Stimulated activated CD4-positive, alpha-beta T cell treated with anti-CD3 and anti-CD28 coated beads, Interleukin-4, amount 100 ng/mL, for 48 hours (primary cell): ENCODE measurements at regions not wholly inside any gene's neighbourhood (a gene's known extent, or its start where the extent isn't known, plus 50 kb on each side); places are given as distances from the start of the nearest gene placed in this dataset.

Source experiments
- DNase-seq, 2 donors: peaks; one replicate each; pipeline ENCODE4 v3.0.0-alpha.2; 2020; ENCODE audit warnings: low read depth in 2 of 2

DNA sequence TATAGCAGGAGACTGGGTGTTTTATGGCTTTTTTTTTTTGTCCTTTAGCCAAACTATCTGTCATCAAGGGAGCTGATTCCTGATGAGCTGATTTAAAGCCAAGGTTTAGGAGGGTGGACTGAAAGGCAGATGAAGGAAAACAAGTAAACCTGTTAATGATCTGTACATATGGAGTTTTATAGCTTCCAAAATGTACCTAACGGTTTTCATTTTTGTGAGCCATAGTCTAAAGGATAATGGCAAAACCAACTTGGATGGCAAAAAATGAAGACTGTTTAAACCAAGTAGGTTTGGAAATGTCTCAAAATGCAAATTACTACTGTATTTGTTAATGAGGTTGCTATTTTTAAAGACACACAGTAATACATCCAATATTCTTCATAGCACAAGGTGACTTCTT is 281.5 kb downstream of the YTHDC2 start:
- DNase-seq, result no peak

- no peak for DNase-seq
Measured at GRCh38 chr5:113800686-113801085, 287.2 kb downstream of the YTHDC2 start.

GRCh38 chr5:113804264-113804663 is 290.8 kb downstream of the YTHDC2 start:
- DNase-seq, result no peak

DNA sequence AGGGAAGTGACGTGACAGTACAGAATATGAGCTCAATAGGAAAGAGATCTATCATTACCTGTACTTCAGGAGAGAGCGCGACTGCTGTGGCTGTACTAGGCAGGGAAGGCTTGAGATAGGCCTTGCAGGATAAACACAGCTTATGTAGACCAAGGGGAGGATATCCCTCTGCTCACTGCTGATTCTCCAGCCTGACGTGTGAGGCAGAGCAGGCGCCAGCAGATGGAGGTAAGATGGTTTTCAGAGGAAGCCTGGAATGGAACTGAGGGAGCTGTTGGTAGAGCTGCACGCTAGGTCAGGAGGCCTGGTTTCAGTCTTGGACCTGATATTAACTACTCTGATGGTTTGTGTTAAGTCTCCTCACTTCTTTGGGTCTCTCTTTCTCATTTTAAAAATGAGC is 291.4 kb downstream of the YTHDC2 start:
- DNase-seq, result no peak

GRCh38 chr5:113806250-113806649 is 292.8 kb downstream of the YTHDC2 start:
- no peak for DNase-seq

- no peak for DNase-seq
Measured at GRCh38 chr5:113806904-113807303, 293.4 kb downstream of the YTHDC2 start.

DNA sequence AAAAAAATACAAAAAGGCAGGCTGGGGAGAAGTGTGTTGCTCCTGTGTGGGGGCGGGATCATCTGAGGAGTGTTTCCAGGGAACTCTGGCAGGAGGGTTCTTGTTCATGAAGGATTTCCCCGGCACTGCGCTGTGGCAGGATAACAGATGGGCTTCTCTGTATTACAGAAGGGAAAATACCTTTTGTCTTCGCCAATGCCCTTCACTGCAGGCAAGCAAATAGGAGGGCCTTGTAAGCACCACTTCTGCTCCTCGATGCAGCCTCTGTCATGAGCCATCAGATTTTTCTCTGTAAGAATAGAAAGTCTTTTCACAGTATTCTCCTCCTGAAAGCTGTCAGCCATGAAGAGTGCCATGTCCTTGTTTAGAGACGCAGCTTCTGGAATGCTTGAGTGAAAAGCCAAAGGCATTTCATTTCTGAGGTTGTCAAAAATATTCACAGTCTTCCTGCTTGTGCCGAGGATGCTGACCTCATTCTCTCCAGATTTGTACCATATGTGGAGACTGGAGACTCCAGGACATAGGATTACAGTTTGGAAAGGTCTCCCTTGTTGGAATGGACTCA is 294.0 kb downstream of the YTHDC2 start:
- no peak for DNase-seq

DNA sequence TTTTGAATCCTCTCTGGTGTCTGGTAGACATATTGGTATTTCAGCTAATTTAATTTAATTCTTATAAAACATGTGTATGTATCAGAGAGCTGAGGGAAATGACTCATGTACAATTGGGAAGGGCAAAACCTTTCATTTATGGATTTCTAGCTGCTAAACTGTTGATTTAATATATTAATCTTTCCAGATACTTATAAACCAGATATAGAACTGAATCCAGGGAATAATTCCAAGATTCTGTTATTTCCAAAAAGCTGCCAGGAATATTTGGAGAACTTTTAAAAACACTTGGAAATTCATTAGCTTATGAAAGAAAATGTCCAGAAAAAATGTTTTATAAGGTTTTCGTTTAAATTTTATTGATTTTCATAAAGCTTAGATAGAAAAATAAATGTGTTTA is 295.5 kb downstream of the YTHDC2 start:
- no peak for DNase-seq

DNA sequence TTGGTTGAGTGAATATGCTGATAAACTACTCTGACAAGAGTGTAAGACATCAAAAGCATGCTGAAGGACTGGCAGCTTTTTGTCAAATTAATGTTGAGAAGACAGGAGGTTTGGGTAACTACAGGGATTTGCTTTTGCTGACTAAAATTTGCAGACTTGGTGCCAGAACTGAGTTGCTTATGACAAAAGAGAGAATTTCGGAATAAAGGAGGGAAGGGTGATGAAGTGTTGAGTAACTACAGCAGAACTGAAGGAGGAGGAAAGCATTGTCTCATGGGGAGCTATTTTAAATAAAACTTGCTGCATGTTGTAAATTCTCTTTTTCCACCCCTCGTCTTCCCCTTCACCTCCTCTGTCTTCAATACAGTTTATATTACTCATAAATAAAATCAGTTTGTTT is 296.1 kb downstream of the YTHDC2 start:
- DNase-seq, result no peak

DNA sequence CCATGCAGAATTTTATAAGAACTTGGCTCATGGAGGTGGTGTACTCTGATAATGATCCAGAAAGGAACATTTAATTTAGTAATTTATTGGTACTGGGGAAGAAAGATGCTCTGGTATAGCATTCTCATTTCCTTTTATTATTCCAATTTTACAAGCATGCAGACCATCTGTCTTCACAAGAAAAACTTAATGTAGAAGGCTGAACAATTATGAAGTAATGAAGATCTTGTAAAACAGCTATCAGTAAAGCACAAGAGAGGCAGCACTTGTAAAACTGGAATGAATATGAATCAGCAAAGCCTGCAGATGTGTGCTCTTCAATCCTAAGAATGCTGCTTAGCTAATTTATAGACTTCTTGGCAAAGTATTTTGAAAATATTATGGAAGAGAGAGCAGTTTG is 300.0 kb downstream of the YTHDC2 start:
- DNase-seq, result no peak

GRCh38 chr5:113817683-113818082 is 304.2 kb downstream of the YTHDC2 start:
- no peak for DNase-seq

GRCh38 chr5:113823696-113824095 is 310.2 kb downstream of the YTHDC2 start:
- DNase-seq, result no peak

DNA sequence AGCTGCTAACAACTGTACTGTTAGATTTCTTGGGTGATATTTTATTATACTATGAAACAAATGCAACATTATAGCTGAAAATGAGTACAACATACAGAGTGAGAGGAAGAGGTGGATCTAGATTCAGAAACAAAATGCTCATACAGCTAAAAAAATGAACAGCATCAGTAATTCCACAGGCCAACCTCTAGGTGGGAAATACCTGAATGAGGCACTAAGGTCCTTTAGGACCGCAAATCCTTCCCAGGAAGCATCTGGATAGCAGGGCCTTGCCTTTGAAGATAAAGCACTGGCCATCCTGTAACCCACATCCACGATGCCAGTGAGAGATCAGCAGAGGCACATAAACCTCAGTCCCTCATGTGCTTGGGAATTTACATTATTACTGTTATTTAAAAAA is 310.8 kb downstream of the YTHDC2 start:
- no peak for DNase-seq

DNA sequence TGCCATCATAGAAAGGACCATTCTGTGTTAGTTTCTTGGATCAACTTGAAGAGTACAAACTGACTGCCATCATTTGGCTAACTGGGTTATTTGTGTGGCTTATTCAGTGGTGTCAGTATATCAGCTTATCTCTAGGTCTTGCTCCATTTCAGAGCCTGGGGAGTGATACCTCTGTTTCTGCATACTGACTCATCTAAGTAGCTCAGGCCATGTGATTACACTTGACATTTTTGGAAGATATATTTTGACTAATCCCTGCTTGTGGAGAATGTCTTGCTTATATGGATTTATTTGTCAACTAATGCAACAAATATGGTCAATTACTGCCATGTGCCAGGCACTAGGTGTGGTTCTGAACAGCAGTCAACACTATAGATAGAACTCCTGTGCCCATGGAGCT is 311.7 kb downstream of the YTHDC2 start:
- no peak for DNase-seq

DNA sequence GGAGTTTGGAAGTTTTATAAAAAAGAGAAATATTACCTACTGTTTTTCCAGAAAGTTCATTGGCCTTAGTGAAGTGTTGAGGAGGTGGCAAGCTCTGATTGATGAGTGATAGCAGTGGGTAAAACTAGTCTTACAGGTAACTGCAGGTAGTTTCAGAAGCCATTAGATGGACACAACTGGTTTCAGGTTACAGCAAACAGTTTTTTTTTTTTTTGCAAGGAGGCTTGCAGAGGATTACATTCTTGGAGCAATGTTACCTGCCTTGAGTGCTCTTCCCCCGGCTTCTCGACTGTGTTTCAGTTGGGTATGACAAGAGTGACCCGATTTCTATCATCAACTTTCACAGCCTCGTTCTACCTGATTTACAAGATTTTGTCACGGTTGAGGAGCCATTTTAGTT is 333.4 kb downstream of the YTHDC2 start:
- DNase-seq, result no peak

DNA sequence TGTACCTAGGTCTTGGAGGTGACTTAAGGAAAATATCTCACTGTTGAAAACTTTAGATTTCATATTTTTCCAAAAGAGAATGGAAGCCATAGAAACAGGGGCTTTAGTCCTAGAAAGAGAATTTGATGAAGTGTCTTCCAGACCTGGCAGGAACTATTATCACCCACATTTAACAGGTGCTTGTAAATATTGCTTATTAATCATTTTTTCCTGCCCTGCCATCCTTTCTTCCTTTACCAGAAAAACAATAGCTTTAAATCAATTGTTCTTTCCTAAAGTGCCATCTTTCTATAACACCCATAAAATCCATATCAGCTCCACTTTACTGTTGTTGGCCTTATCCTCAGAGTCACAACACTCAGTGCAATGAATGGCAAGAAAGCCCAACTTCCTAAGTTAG is 350.9 kb downstream of the YTHDC2 start:
- no peak for DNase-seq

- no peak for DNase-seq
Measured at GRCh38 chr5:113866763-113867162, 353.3 kb downstream of the YTHDC2 start.

DNA sequence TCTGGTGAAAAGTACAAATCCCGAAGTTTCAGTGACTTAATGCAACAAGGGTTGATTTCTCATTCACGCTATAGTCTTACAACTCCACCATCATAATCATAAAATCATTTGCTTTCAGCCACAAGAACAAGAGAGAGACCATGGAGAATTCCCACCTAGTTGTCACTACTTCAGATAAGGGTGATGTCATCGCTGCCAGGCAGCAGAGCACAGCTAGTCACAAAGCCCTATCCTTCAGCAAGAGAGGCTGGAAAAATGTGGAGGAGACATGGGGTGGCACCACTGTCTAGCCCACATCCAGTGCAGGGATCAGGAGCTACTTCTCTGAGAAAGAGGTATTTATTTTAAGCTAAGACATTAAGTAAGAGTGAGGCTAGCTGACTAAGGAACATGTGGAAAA is 356.1 kb downstream of the YTHDC2 start:
- no peak for DNase-seq

DNA sequence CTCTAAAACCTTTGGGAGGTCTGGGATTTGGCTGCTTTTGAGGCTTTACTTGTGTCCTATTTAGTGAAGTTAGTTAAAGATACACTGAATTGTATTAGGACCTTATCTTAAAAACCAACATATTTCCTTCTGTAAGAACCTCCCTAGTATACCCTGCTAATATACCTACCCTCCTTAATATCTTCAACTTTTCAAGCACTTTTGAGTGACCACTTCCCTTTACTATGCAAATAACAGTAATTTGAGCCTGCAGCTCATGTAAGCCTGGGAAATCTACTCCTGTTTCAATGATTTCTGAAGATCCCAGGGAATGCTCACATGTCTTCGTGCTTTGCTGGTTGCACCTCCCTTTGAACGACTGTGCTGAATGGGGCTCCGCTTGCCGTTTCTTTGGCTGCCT is 358.5 kb downstream of the YTHDC2 start:
- DNase-seq, result no peak

- no peak for DNase-seq
Measured at GRCh38 chr5:113875096-113875495, 361.6 kb downstream of the YTHDC2 start.

DNA sequence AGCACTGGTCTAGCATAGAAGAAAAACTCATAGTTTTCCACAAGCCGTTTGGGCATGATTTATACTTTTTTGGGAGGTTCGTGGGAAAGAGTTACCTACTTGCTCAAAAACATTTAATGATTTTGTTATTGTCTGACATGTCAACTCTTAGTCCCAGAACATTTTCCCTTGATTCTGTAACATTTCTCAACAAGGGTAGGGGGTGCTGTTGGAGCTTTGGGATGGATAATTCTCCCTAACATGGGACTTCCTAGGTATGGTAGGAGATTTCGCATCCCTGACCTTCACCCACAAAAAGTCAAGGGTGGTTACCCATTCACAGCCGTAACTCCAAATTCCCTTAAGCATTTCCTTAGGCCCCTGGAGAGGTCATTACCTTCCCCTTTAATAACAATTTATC is 378.0 kb downstream of the YTHDC2 start:
- no peak for DNase-seq

DNA sequence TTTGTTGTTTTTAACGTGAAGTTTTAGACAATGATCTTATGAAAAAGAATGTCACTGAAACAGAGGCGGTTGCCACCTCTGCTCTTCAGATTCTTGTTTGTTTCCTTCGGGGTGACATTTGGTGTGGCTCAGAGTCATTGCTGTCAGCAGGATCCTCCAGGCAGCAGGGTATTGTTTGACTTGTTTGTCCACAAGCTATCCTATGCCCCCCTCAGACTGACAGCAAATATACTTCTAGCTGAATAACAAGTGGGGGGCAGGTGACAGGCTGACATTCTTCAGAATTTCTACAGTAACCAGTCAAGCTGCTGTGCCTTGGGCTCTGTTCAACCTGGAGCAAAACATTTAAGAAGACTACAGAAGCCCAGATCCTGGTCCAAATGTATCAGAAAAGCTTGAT is 383.3 kb downstream of the YTHDC2 start:
- no peak for DNase-seq

DNA sequence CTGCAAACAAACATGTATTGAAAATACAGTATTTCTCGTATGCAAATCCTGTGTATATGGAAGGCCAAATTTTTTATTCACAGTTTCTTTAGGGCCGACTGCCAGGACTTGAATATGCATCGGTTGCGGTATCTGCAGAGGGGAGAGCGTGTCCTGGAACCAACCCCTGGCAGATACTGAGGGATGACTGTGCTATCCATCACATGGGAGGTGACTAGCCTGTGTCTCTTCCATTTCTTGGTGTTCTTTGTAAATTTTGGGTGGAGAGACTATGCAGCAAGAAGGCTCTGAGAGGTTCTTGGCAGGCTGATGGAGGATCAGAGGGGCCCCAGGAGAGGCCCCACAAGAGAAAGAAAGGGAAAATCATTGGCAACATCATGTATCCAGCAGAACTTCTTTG is 384.3 kb downstream of the YTHDC2 start:
- no peak for DNase-seq

DNA sequence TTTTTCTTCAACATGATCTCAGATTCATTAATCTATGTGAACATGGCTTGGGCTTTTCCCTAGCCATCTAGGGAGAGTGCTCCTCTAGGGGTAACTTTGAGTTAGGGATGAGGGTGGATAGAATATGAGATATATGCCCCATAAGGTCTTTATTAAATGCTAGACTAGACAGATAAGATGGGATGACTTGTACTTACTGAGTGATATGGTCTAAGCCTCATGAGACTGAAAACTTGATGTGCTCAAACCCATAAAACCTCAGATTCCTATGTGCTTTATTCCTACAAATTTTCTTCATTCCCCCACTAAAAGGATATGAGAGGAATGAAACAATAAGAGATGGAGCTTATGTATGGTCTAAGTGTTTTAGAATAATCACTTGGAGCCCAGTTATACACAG is 386.6 kb downstream of the YTHDC2 start:
- DNase-seq, result no peak

GRCh38 chr5:113900816-113901215 is 387.3 kb downstream of the YTHDC2 start:
- no peak for DNase-seq
